Naive B cell (primary cell): ENCODE measurements at regions not wholly inside any gene's neighbourhood (a gene's known extent, or its start where the extent isn't known, plus 50 kb on each side); places are given as distances from the start of the nearest gene placed in this dataset.

Source experiments
- ATAC-seq, 2 donors: fragments of 150-1000 bp; cut with Tn5 transposase; 2 replicates each; pipeline ENCODE4 v1.10.0; 2021; ENCODE audit warnings: low read depth in 2 of 2, mild to moderate bottlenecking in 2 of 2, moderate library complexity in 2 of 2
- DNase-seq: peaks from one replicate; pipeline ENCODE4 v3.0.0; 2022
- H3K27ac Mint-ChIP-seq, 6 donors: one replicate each; pipeline ENCODE4 v1.8.0; 2020 to 2022; ENCODE audit warnings: mild to moderate bottlenecking in 6 of 6, mixed read lengths in 6 of 6, moderate library complexity in 5 of 6, inconsistent platforms in 2 of 6
- H3K27me3 Mint-ChIP-seq, 3 donors: one replicate each; pipeline ENCODE4 v1.8.0; 2021 to 2022; ENCODE audit warnings: mixed read lengths in 3 of 3, mild to moderate bottlenecking in 1 of 3
- H3K36me3 Mint-ChIP-seq, 2 donors: one replicate each; pipeline ENCODE4 v1.8.0; 2020 to 2022; ENCODE audit warnings: mixed read lengths in 2 of 2, inconsistent platforms in 1 of 2, mild to moderate bottlenecking in 1 of 2
- H3K4me1 Mint-ChIP-seq, 3 donors: one replicate each; pipeline ENCODE4 v1.8.0; 2020 to 2022; ENCODE audit warnings: mixed read lengths in 3 of 3, inconsistent platforms in 1 of 3, mild to moderate bottlenecking in 1 of 3, moderate library complexity in 1 of 3
- H3K4me3 Mint-ChIP-seq, 8 donors: one replicate each; pipeline ENCODE4 v1.8.0; 2020 to 2022; ENCODE audit warnings: mild to moderate bottlenecking in 8 of 8, mixed read lengths in 8 of 8, moderate library complexity in 8 of 8, inconsistent platforms in 2 of 8
- H3K9me3 Mint-ChIP-seq, 7 donors: one replicate each; pipeline ENCODE4 v1.8.0; 2020 to 2022; ENCODE audit warnings: mixed read lengths in 7 of 7, mild to moderate bottlenecking in 5 of 7, inconsistent platforms in 2 of 7, moderate library complexity in 1 of 7

GRCh38 chr3:117660941-117661817 lies 951.6 kb downstream of the TUSC7 start:
- ATAC-seq (no peak), DNase-seq (no peak)
- Mint-ChIP-seq H3K27me3 (no peaks in the 10 kb centered on the region), H3K4me3 (peak overlapping the region in 1 of 8 donors; percentile 12), H3K27ac (no peak overlapping the region), H3K36me3 (no peaks in the 10 kb centered on the region), H3K4me1 (no peaks in the 10 kb centered on the region), H3K9me3 (no peaks in the 10 kb centered on the region)

DNA sequence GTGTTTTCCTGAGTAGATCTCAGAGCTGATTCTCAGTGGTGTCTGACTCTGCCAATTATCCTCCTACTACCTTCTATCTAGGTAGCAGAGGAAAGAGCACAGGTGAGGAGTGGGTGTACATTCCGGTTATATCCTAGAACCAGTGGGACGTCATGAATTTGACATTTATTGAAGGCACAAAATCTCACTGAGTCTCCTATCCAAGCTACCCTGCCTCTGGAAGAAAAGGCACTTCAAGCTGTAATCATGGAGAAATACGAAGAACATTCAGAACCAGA lies 952.2 kb downstream of the TUSC7 start:
- DNase-seq (no peak), ATAC-seq (no peak)
- Mint-ChIP-seq H3K27me3 (no peaks in the 10 kb centered on the region), H3K9me3 (no peaks in the 10 kb centered on the region), H3K4me1 (no peaks in the 10 kb centered on the region), H3K27ac (no peak overlapping the region), H3K4me3 (no peak overlapping the region), H3K36me3 (no peaks in the 10 kb centered on the region)

- no peak overlapping the region for H3K4me3 Mint-ChIP-seq
- no peak overlapping the region for H3K27ac Mint-ChIP-seq
- no peaks in the 10 kb centered on the region for H3K4me1 Mint-ChIP-seq
- no peaks in the 10 kb centered on the region for H3K36me3 Mint-ChIP-seq
- H3K9me3 Mint-ChIP-seq, result peaks cover 0 to 3% (median 0%) of the 10 kb centered on the region in 7 donors
- no peak for DNase-seq
- ATAC-seq, result no peak
- no peaks in the 10 kb centered on the region for H3K27me3 Mint-ChIP-seq
Observed at GRCh38 chr3:117665296-117665695, 955.7 kb downstream of the TUSC7 start.

- Mint-ChIP-seq H3K4me3 (no peak overlapping the region), H3K27me3 (no peaks in the 10 kb centered on the region), H3K27ac (no peak overlapping the region), H3K36me3 (no peaks in the 10 kb centered on the region), H3K4me1 (no peaks in the 10 kb centered on the region), H3K9me3 (peaks cover 0 to 5% (median 0%) of the 10 kb centered on the region in 7 donors)
- no peak for ATAC-seq
- DNase-seq, result no peak
Observed at GRCh38 chr3:117666325-117666724, 956.7 kb downstream of the TUSC7 start.

GRCh38 chr3:117666812-117667211 lies 957.2 kb downstream of the TUSC7 start:
- DNase-seq, result no peak
- no peaks in the 10 kb centered on the region for H3K36me3 Mint-ChIP-seq
- no peak overlapping the region for H3K27ac Mint-ChIP-seq
- H3K27me3 Mint-ChIP-seq, result no peaks in the 10 kb centered on the region
- ATAC-seq, result no peak
- H3K4me1 Mint-ChIP-seq, result no peaks in the 10 kb centered on the region
- peaks cover 0 to 5% (median 0%) of the 10 kb centered on the region in 7 donors for H3K9me3 Mint-ChIP-seq
- no peak overlapping the region for H3K4me3 Mint-ChIP-seq

GRCh38 chr3:117669774-117670173 lies 960.2 kb downstream of the TUSC7 start:
- Mint-ChIP-seq H3K27ac (no peak overlapping the region), H3K4me1 (no peaks in the 10 kb centered on the region), H3K4me3 (no peak overlapping the region), H3K9me3 (peaks cover 0 to 5% (median 0%) of the 10 kb centered on the region in 7 donors), H3K36me3 (no peaks in the 10 kb centered on the region), H3K27me3 (no peaks in the 10 kb centered on the region)
- no peak for DNase-seq
- ATAC-seq, result no peak

DNA sequence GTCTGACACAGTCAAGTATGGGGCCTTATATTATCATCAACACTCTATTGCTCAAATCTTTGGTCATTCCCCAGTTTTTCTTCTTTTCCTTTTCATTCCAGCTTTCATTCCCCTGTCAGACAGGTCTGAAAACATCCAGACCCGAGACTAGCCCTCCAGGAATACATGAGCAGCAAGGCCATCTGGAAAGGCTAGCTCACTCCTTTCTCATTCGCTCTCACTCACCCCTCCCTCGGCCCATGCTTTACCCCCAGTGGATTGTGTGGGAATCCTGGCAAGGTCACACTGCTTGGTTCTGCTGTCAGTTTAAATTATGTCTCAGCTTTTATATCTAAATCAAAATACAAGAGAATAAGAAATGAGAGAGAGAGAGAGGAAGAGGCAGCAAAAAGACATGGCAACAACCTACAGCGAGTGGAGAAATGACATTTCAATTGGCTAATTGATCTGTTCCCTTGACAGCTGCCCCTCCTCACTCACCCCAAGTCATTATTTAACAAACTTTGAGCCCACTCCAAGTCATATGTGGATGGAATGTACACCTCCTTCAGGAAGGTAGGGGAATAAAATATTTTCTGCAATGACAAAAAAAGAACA lies 962.2 kb downstream of the TUSC7 start:
- Mint-ChIP-seq H3K4me3 (no peak overlapping the region), H3K27me3 (no peaks in the 10 kb centered on the region), H3K4me1 (no peaks in the 10 kb centered on the region), H3K9me3 (peaks cover 0 to 5% (median 0%) of the 10 kb centered on the region in 7 donors), H3K27ac (no peak overlapping the region), H3K36me3 (no peaks in the 10 kb centered on the region)
- ATAC-seq (no peak), DNase-seq (no peak)

DNA sequence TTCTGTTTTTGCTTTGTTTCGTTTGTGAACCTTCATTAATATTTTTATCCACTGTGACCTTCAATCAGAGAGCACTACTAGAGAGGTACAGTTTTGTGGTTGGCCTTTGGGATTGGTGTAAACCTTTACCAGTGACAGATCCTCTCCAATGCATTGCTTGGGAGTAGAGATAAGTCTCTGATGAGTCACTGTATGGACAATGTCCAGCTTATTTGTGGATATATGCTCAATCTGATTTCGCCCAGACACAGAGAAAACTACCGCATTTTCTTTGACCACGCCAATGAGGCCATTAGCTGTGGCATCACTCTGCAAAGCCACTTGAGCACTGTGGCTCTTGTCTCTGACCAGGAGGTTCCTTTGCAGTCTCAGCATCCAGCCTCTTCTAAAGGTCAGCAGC lies 964.7 kb downstream of the TUSC7 start:
- DNase-seq, result no peak
- H3K4me3 Mint-ChIP-seq, result no peak overlapping the region

GRCh38 chr3:117681619-117682018 lies 972.0 kb downstream of the TUSC7 start:
- H3K27ac Mint-ChIP-seq, result no peak overlapping the region
- no peaks in the 10 kb centered on the region for H3K4me1 Mint-ChIP-seq
- DNase-seq, result no peak
- H3K36me3 Mint-ChIP-seq, result no peaks in the 10 kb centered on the region
- no peaks in the 10 kb centered on the region for H3K27me3 Mint-ChIP-seq
- peaks cover 0 to 2% (median 0%) of the 10 kb centered on the region in 7 donors for H3K9me3 Mint-ChIP-seq
- no peak overlapping the region for H3K4me3 Mint-ChIP-seq
- no peak for ATAC-seq

More for the DNA sequence above, 964.7 kb downstream of the TUSC7 start:
- ATAC-seq, result no peak
- peaks cover 0 to 5% (median 0%) of the 10 kb centered on the region in 7 donors for H3K9me3 Mint-ChIP-seq
- H3K36me3 Mint-ChIP-seq, result no peaks in the 10 kb centered on the region
- H3K4me1 Mint-ChIP-seq, result no peaks in the 10 kb centered on the region
- no peak overlapping the region for H3K27ac Mint-ChIP-seq
- no peaks in the 10 kb centered on the region for H3K27me3 Mint-ChIP-seq

DNA sequence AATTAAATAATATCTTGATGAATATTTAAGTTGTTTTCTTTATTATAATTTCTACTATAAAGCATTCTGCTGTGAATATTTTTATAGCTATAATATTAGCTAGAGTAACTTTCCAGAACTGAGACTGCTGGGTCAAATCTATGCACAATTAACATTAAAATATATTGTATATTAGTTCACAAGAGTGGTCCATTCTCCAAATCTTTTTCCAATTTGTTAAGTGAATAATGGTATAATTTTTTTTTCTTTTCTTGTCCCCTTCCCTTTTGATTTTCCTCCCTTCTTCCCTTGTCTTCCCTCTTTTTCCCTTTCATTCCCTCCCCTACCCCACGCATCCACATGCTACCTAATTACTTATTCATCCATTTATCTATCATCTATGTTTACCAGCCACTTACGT lies 977.5 kb downstream of the TUSC7 start:
- DNase-seq (no peak), ATAC-seq (no peak)
- Mint-ChIP-seq H3K9me3 (peaks cover 0 to 2% (median 0%) of the 10 kb centered on the region in 7 donors), H3K36me3 (no peaks in the 10 kb centered on the region), H3K27me3 (no peaks in the 10 kb centered on the region), H3K4me1 (no peaks in the 10 kb centered on the region), H3K4me3 (peak overlapping the region in 1 of 8 donors; percentile 18), H3K27ac (no peak overlapping the region)

- Mint-ChIP-seq H3K4me3 (no peak overlapping the region), H3K36me3 (no peaks in the 10 kb centered on the region), H3K27me3 (no peaks in the 10 kb centered on the region), H3K4me1 (no peaks in the 10 kb centered on the region), H3K27ac (no peak overlapping the region), H3K9me3 (peaks cover 0 to 2% (median 0%) of the 10 kb centered on the region in 7 donors)
- ATAC-seq (no peak), DNase-seq (no peak)
Observed at GRCh38 chr3:117688583-117688982, 979.0 kb downstream of the TUSC7 start.

- H3K36me3 Mint-ChIP-seq, result no peaks in the 10 kb centered on the region
- H3K27ac Mint-ChIP-seq, result no peak overlapping the region
- DNase-seq (no peak), ATAC-seq (no peak)
- H3K4me1 Mint-ChIP-seq, result no peaks in the 10 kb centered on the region
- H3K27me3 Mint-ChIP-seq, result peaks cover 0 to 7% (median 0%) of the 10 kb centered on the region in 3 donors
- no peak overlapping the region for H3K4me3 Mint-ChIP-seq
- H3K9me3 Mint-ChIP-seq, result peaks cover 0 to 10% (median 1%) of the 10 kb centered on the region in 7 donors
Observed at GRCh38 chr3:117691526-117691925, 981.9 kb downstream of the TUSC7 start.

DNA sequence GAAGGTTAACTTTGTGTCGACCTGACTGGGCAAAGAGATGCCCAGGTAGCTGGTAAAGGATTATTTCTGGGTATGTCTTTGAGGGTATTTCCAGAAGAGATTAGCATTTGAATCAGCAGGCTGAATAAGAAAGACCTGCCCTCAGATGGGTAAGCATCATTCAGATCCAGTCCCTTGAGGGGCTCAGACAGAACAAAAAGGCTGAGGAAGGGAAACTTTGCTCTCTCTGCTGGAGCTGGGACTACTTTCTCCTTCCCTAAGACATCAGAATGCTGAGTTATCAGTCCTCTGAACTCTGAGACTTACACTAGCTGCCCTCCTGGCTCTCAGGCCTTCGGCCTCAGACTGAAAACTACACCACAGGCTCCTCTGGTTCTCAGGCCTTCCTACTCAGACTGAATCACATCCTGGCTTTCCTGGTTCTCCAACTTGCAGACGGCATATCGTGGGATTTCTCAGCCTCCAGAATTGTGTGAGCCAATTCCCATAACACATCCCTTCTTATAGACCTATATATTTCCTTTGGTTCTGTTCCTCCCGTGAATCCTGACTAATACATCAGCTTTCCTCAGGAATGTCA lies 982.9 kb downstream of the TUSC7 start:
- DNase-seq, result no peak
- peaks cover 0 to 10% (median 2%) of the 10 kb centered on the region in 7 donors for H3K9me3 Mint-ChIP-seq
- no peak overlapping the region for H3K4me3 Mint-ChIP-seq
- no peaks in the 10 kb centered on the region for H3K36me3 Mint-ChIP-seq
- H3K4me1 Mint-ChIP-seq, result no peaks in the 10 kb centered on the region
- H3K27ac Mint-ChIP-seq, result no peak overlapping the region
- no peak for ATAC-seq
- peaks cover 0 to 9% (median 0%) of the 10 kb centered on the region in 3 donors for H3K27me3 Mint-ChIP-seq

- peaks cover 0 to 13% (median 3%) of the 10 kb centered on the region in 7 donors for H3K9me3 Mint-ChIP-seq
- H3K4me1 Mint-ChIP-seq, result no peaks in the 10 kb centered on the region
- DNase-seq (no peak), ATAC-seq (no peak)
- no peak overlapping the region for H3K4me3 Mint-ChIP-seq
- peaks cover 0 to 11% (median 2%) of the 10 kb centered on the region in 3 donors for H3K27me3 Mint-ChIP-seq
- no peaks in the 10 kb centered on the region for H3K36me3 Mint-ChIP-seq
- H3K27ac Mint-ChIP-seq, result no peak overlapping the region
Observed at GRCh38 chr3:117695321-117695720, 985.7 kb downstream of the TUSC7 start.
